ENCODE measurements at regions not wholly inside any gene's neighbourhood (a gene's known extent, or its start where the extent isn't known, plus 50 kb on each side); places are given as distances from the start of the nearest gene placed in this dataset.
"Not testable (repeated sequence)": the region's sequence is repeated elsewhere in the genome, so short reads cannot be mapped to it uniquely, and the experiment has no call there.

DNA sequence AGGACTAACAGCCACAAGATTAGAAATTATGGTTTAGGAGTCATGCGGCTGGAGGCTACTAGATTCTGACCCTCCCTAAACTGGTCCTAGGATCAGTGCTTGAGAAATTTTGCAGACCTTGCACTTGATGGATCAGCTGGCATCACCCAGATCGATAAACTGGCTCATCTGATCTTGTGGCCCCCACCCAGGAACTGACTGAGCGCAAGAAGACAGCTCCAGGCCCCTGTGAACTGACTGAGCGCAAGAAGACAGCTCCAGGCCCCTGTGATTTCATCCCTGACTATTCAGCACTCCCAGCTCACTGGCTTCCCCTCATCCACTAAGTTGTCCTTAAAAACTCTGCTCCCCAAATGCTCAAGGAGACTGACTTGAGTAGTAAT lies 67.8 kb downstream of the MRPL36 start:
- TF ChIP-seq, protein P1, sequence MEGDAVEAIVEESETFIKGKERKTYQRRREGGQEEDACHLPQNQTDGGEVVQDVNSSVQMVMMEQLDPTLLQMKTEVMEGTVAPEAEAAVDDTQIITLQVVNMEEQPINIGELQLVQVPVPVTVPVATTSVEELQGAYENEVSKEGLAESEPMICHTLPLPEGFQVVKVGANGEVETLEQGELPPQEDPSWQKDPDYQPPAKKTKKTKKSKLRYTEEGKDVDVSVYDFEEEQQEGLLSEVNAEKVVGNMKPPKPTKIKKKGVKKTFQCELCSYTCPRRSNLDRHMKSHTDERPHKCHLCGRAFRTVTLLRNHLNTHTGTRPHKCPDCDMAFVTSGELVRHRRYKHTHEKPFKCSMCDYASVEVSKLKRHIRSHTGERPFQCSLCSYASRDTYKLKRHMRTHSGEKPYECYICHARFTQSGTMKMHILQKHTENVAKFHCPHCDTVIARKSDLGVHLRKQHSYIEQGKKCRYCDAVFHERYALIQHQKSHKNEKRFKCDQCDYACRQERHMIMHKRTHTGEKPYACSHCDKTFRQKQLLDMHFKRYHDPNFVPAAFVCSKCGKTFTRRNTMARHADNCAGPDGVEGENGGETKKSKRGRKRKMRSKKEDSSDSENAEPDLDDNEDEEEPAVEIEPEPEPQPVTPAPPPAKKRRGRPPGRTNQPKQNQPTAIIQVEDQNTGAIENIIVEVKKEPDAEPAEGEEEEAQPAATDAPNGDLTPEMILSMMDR (IDR thresholded peaks at IDR 0.05) = not testable (repeated sequence)
- TF ChIP-seq POLR2A (IDR thresholded peaks at IDR 0.05) = not testable (repeated sequence)

Data from esophagus squamous epithelium (tissue), 4 donors.